SK-N-SH (cell line): ENCODE measurements at regions not wholly inside any gene's neighbourhood (a gene's known extent, or its start where the extent isn't known, plus 50 kb on each side); places are given as distances from the start of the nearest gene placed in this dataset.
"Not testable (repeated sequence)": the region's sequence is repeated elsewhere in the genome, so short reads cannot be mapped to it uniquely, and the experiment has no call there.

Experiments
- CTCF ChIA-PET: fragments of 300-600, 350-600 bp; formaldehyde crosslinking; extraction: SDS; loops from one replicate; lab custom pipeline; 2021; lab: Yijun Ruan, JAX
- POLR2A ChIA-PET: fragments of 350-600 bp; sonication (Branson Sonifier 250); formaldehyde crosslinking; extraction: SDS; loops from one replicate; lab custom pipeline; 2020; ENCODE audit warnings: antibody characterized with exemption, inconsistent platforms; lab: Yijun Ruan, JAX
- DNase-seq: peaks from one replicate; pipeline ENCODE4 v3.0.0; 2012
- H2AFZ ChIP-seq: fragments of 200-600 bp; sonication (generic); 2 replicates; pipeline ENCODE4 v1.8.1; 2016; ENCODE audit warnings: antibody characterized with exemption, mild to moderate bottlenecking, low read depth
- H3F3A ChIP-seq: fragments of 200-600 bp; sonication (generic); replicated peaks from 2 replicates; pipeline ENCODE3; 2016; ENCODE audit warnings: antibody characterized with exemption, mild to moderate bottlenecking; ENCODE audit not compliant: insufficient read depth
- H3K27ac ChIP-seq, 2 experiments: fragments of 200-500 bp in 1 of 2; fragments of 200-600 bp in 1 of 2; sonication (Bioruptor generic) in 1 of 2; sonication (generic), shearing (Covaris generic) in 1 of 2; 2 replicates each; pipeline versions ENCODE4 v1.5.1 to v1.6.1; 2014 to 2016; ENCODE audit warnings: low read depth in 2 of 2, inconsistent platforms in 1 of 2, low read length in 1 of 2, mild to moderate bottlenecking in 1 of 2, mixed read lengths in 1 of 2
- H3K27me3 ChIP-seq: fragments of 200-600 bp; sonication (generic), shearing (Covaris generic); 2 replicates; pipeline ENCODE4 v1.6.1; 2016; ENCODE audit warnings: mixed run types; ENCODE audit not compliant: insufficient read depth
- H3K36me3 ChIP-seq, 2 experiments: fragments of 200-500 bp in 1 of 2; fragments of 200-600 bp in 1 of 2; sonication (Bioruptor generic) in 1 of 2; sonication (generic) in 1 of 2; replicated peaks in 1 of 2; 2 replicates each; pipeline versions ENCODE3 to v1.5.1; 2014 to 2016; ENCODE audit warnings: low read length in 1 of 2, mild to moderate bottlenecking in 1 of 2; ENCODE audit not compliant: insufficient read depth in 2 of 2, control insufficient read depth in 1 of 2
- H3K4me1 ChIP-seq, 2 experiments: fragments of 200-500 bp in 1 of 2; fragments of 200-600 bp in 1 of 2; sonication (Bioruptor generic) in 1 of 2; sonication (generic), shearing (Covaris generic) in 1 of 2; 2 replicates each; pipeline versions ENCODE4 v1.5.1 to v1.6.1; 2014 to 2016; ENCODE audit warnings: low read depth in 1 of 2, low read length in 1 of 2, mixed run types in 1 of 2; ENCODE audit not compliant: insufficient read depth in 2 of 2, control insufficient read depth in 1 of 2
- H3K4me2 ChIP-seq: fragments of 200-600 bp; sonication (generic), shearing (Covaris generic); 2 replicates; pipeline ENCODE4 v1.6.1; 2017; ENCODE audit warnings: mixed run types
- H3K4me3 ChIP-seq, 2 experiments: fragments of 200-500 bp in 1 of 2; fragments of 200-600 bp in 1 of 2; sonication (Bioruptor generic) in 1 of 2; sonication (generic), shearing (Covaris generic) in 1 of 2; 2 replicates each; pipeline versions ENCODE4 v1.5.1 to v1.8.1; 2014 to 2016; ENCODE audit warnings: low read depth in 2 of 2, inconsistent platforms in 1 of 2, low read length in 1 of 2, mild to moderate bottlenecking in 1 of 2, mixed read lengths in 1 of 2, moderate library complexity in 1 of 2
- H3K79me2 ChIP-seq: fragments of 200-600 bp; sonication (generic); 2 replicates; pipeline ENCODE4 v1.8.1; 2017; ENCODE audit warnings: mild to moderate bottlenecking; ENCODE audit not compliant: insufficient read depth
- H3K9ac ChIP-seq: fragments of 200-600 bp; sonication (generic); 2 replicates; pipeline ENCODE4 v1.6.1; 2017; ENCODE audit warnings: mixed run types
- H3K9me2 ChIP-seq: fragments of 200-600 bp; sonication (generic); 2 replicates; pipeline ENCODE4 v1.6.1; 2017; ENCODE audit warnings: mixed run types
- H3K9me3 ChIP-seq: fragments of 200-600 bp; sonication (generic); 2 replicates; pipeline ENCODE4 v1.6.1; 2017; ENCODE audit warnings: mixed run types, mild to moderate bottlenecking, moderate library complexity
- H4K20me1 ChIP-seq: fragments of 200-600 bp; sonication (generic); 2 replicates; pipeline ENCODE4 v1.6.1; 2017; ENCODE audit warnings: mild to moderate bottlenecking, mixed run types; ENCODE audit not compliant: insufficient read depth
- CHD2 ChIP-seq: fragments of 150-350 bp; IDR thresholded peaks from 2 replicates; pipeline ENCODE4 v1.6.1; 2018; ENCODE audit warnings: low read length; ENCODE audit not compliant: partially characterized antibody
- FOXM1 ChIP-seq: IDR thresholded peaks from 2 replicates; pipeline ENCODE4 v1.4.0; 2012; ENCODE audit warnings: low read depth, mild to moderate bottlenecking
- GABPA ChIP-seq: IDR thresholded peaks from 2 replicates; pipeline ENCODE4 v1.4.0; 2012; ENCODE audit warnings: low read depth, mild to moderate bottlenecking
- GATA2 ChIP-seq: sonication (generic); formaldehyde crosslinking; IDR thresholded peaks from 2 replicates; pipeline ENCODE4 v1.5.0; 2020; ENCODE audit warnings: mild to moderate bottlenecking, missing genetic modification reagents
- JUND ChIP-seq: IDR thresholded peaks from 2 replicates; pipeline ENCODE4 v1.4.0; 2012
- MEF2A ChIP-seq: IDR thresholded peaks from 2 replicates; pipeline ENCODE4 v1.4.0; 2012; ENCODE audit warnings: low read depth, borderline replicate concordance
- NRF1 ChIP-seq: IDR thresholded peaks from 2 replicates; pipeline ENCODE4 v1.6.1; 2012; ENCODE audit warnings: low read depth, mild to moderate bottlenecking, low read length
- RAD21 ChIP-seq: IDR thresholded peaks from 2 replicates; pipeline ENCODE4 v1.6.1; 2012; ENCODE audit warnings: mild to moderate bottlenecking, low read length
- RXRA ChIP-seq: IDR thresholded peaks from 2 replicates; pipeline ENCODE4 v1.4.0; 2012; ENCODE audit warnings: low read depth, mild to moderate bottlenecking, borderline replicate concordance
- SIN3A ChIP-seq: IDR thresholded peaks from 2 replicates; pipeline ENCODE4 v1.6.1; 2012; ENCODE audit warnings: low read depth, mild to moderate bottlenecking, low read length, moderate library complexity, borderline replicate concordance
- TAF1 ChIP-seq: IDR thresholded peaks from 2 replicates; pipeline ENCODE4 v1.6.1; 2012; ENCODE audit warnings: low read depth, mild to moderate bottlenecking, low read length, moderate library complexity, borderline replicate concordance
- TCF12 ChIP-seq: IDR thresholded peaks from 2 replicates; pipeline ENCODE4 v1.4.0; 2012
- TEAD4 ChIP-seq: IDR thresholded peaks from 2 replicates; pipeline ENCODE4 v1.4.0; 2012; ENCODE audit warnings: mild to moderate bottlenecking, borderline replicate concordance; ENCODE audit not compliant: insufficient read depth
- YY1 ChIP-seq: IDR thresholded peaks from 2 replicates; pipeline ENCODE4 v1.4.0; 2012; ENCODE audit warnings: low read depth, mild to moderate bottlenecking
- WGBS: methylation state at CpG from one replicate; pipeline ENCODE4 v1.1.6; 2017; ENCODE audit warnings: low lambda C conversion rate; 5-methylcytosine and 5-hydroxymethylcytosine counted together
- TF ChIP-seq, protein P1 (sequence below): fragments of 200-600 bp; sonication (generic); IDR thresholded peaks from 2 replicates; pipeline ENCODE4 v1.6.1; 2017; ENCODE audit warnings: antibody characterized with exemption, mild to moderate bottlenecking, moderate library complexity
- TF ChIP-seq, protein P2 (sequence below): fragments of 150-350 bp; IDR thresholded peaks from 2 replicates; pipeline ENCODE4 v1.6.1; 2017; ENCODE audit warnings: antibody characterized with exemption, low read length, low read depth, borderline replicate concordance
- TF ChIP-seq, protein P3 (sequence below): fragments of 150-350 bp; IDR thresholded peaks from 2 replicates; pipeline ENCODE4 v1.6.1; 2016; ENCODE audit warnings: mild to moderate bottlenecking, low read depth, low read length
- TF ChIP-seq, protein P4 (sequence below): IDR thresholded peaks from 2 replicates; pipeline ENCODE4 v1.4.0; 2012; ENCODE audit warnings: low read depth, borderline replicate concordance
- TF ChIP-seq, protein P5 (sequence below): IDR thresholded peaks from 2 replicates; pipeline ENCODE4 v1.6.1; 2012; ENCODE audit warnings: mild to moderate bottlenecking, low read depth, low read length, moderate library complexity

DNA sequence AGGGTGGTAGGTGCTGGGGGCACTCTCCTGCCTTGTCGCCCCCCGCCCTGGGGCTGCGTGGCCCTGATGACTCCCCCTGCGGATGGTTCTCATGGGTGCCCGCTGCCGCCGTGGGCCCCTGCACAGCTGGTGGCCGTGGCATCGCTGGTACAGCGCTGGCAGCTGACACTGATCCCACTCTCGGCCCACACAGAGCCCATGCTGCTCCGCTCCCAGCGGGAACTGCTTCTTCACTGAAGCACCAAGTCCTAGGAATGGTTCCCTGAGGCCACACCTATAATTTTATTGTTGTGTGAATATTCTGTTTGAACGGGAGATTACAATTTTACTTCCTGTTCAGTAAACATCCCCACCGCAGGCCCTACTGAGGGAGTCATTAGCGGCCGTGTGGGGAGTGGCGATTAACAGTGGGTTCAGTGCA lies 138.6 kb upstream of the NKX1-1 start (continued):
- TF ChIP-seq, protein P1, sequence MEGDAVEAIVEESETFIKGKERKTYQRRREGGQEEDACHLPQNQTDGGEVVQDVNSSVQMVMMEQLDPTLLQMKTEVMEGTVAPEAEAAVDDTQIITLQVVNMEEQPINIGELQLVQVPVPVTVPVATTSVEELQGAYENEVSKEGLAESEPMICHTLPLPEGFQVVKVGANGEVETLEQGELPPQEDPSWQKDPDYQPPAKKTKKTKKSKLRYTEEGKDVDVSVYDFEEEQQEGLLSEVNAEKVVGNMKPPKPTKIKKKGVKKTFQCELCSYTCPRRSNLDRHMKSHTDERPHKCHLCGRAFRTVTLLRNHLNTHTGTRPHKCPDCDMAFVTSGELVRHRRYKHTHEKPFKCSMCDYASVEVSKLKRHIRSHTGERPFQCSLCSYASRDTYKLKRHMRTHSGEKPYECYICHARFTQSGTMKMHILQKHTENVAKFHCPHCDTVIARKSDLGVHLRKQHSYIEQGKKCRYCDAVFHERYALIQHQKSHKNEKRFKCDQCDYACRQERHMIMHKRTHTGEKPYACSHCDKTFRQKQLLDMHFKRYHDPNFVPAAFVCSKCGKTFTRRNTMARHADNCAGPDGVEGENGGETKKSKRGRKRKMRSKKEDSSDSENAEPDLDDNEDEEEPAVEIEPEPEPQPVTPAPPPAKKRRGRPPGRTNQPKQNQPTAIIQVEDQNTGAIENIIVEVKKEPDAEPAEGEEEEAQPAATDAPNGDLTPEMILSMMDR: no peak
- TF ChIP-seq, protein P2, sequence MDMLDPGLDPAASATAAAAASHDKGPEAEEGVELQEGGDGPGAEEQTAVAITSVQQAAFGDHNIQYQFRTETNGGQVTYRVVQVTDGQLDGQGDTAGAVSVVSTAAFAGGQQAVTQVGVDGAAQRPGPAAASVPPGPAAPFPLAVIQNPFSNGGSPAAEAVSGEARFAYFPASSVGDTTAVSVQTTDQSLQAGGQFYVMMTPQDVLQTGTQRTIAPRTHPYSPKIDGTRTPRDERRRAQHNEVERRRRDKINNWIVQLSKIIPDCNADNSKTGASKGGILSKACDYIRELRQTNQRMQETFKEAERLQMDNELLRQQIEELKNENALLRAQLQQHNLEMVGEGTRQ: no peak
- no peak for TF ChIP-seq GABPA
- TF ChIP-seq, all 33 proteins: peak for 0

DNA sequence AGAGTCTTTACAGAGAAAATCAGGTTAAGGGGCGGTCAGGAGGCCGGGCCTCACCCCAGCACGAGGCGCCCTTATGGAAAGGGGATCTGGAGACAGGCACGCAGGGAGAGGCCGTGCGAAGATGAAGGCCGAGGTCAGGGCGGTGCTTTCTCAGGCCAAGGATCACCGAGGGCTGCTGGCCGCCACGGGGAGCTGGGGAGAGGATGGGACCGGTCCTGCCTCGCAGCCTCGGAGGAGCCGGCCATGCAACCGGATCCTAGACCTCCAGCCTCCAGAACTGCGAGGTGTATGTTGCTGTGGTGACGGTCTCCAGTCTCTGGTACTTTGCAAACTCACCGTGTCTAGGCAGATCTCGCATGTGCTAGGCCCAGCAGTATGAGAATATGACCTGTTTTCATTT lies 138.2 kb upstream of the NKX1-1 start:
- CTCF ChIA-PET: interaction anchor here (1.0 to 1.4 kb wide), 2 partner anchors 85 to 187 kb away, joined by 3 to 4 read pairs; no protein-coding TSS in a partner anchor
- H3K4me3 ChIP-seq, POLR2A ChIA-PET, H3K79me2 ChIP-seq, H3K9me3 ChIP-seq, H3F3A ChIP-seq, H2AFZ ChIP-seq, H3K9me2 ChIP-seq, H3K9ac ChIP-seq, H4K20me1 ChIP-seq, H3K4me1 ChIP-seq, H3K27ac ChIP-seq, H3K36me3 ChIP-seq, H3K4me2 ChIP-seq, DNase-seq: not testable (repeated sequence)
- H3K27me3 ChIP-seq: peaks cover 20% of the 10 kb centered on the region; the same call in 1 of the 2 replicates
- WGBS: 90% methylated on average over 10 of the region's 21 CpGs

DNA sequence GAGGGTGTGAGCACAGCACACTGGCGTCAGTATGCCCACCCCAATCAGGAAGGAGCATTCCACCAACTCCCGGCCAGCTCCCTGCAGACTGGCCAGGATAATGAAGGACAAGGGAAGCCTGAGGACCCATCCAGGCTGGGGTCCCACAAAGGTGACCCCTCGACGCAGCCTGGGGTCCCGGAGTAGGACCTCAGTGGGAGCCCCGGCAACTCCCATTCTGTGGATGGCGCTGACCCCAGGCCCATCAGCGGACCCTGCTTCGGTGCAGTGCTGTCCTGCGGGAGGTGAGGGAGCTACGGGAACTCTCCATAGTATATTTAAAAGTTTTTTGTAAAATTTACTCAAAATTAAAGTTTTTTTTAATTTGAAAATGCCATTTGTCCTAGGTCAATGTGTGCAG lies 137.7 kb upstream of the NKX1-1 start:
- Histone ChIP-seq H3K9me2 (no peaks in the 10 kb centered on the region), H3K4me1 (no peaks in the 10 kb centered on the region), H4K20me1 (no peaks in the 10 kb centered on the region), H3K9ac (no peak overlapping the region), H3K27me3 (peaks cover 22% of the 10 kb centered on the region; the same call in 1 of the 2 replicates), H2AFZ (no peak overlapping the region), H3K4me2 (no peak overlapping the region), H3K9me3 (no peaks in the 10 kb centered on the region), H3K27ac (no peak overlapping the region), H3K79me2 (no peaks in the 10 kb centered on the region), H3K36me3 (no peaks in the 10 kb centered on the region), H3F3A (no peaks in the 10 kb centered on the region), H3K4me3 (no peak overlapping the region)
- no peak for TF ChIP-seq CHD2
- no peak for TF ChIP-seq MEF2A
- TF ChIP-seq YY1: no peak
- TF ChIP-seq FOXM1: no peak
- no peak for TF ChIP-seq JUND
- TF ChIP-seq, protein P3, sequence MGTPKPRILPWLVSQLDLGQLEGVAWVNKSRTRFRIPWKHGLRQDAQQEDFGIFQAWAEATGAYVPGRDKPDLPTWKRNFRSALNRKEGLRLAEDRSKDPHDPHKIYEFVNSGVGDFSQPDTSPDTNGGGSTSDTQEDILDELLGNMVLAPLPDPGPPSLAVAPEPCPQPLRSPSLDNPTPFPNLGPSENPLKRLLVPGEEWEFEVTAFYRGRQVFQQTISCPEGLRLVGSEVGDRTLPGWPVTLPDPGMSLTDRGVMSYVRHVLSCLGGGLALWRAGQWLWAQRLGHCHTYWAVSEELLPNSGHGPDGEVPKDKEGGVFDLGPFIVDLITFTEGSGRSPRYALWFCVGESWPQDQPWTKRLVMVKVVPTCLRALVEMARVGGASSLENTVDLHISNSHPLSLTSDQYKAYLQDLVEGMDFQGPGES: no peak
- no peak for TF ChIP-seq RXRA
- no peak for TF ChIP-seq TEAD4
- TF ChIP-seq RAD21: no peak
- TF ChIP-seq, protein P4, sequence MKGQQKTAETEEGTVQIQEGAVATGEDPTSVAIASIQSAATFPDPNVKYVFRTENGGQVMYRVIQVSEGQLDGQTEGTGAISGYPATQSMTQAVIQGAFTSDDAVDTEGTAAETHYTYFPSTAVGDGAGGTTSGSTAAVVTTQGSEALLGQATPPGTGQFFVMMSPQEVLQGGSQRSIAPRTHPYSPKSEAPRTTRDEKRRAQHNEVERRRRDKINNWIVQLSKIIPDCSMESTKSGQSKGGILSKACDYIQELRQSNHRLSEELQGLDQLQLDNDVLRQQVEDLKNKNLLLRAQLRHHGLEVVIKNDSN: no peak
- TF ChIP-seq NRF1: no peak
- TF ChIP-seq, protein P5, sequence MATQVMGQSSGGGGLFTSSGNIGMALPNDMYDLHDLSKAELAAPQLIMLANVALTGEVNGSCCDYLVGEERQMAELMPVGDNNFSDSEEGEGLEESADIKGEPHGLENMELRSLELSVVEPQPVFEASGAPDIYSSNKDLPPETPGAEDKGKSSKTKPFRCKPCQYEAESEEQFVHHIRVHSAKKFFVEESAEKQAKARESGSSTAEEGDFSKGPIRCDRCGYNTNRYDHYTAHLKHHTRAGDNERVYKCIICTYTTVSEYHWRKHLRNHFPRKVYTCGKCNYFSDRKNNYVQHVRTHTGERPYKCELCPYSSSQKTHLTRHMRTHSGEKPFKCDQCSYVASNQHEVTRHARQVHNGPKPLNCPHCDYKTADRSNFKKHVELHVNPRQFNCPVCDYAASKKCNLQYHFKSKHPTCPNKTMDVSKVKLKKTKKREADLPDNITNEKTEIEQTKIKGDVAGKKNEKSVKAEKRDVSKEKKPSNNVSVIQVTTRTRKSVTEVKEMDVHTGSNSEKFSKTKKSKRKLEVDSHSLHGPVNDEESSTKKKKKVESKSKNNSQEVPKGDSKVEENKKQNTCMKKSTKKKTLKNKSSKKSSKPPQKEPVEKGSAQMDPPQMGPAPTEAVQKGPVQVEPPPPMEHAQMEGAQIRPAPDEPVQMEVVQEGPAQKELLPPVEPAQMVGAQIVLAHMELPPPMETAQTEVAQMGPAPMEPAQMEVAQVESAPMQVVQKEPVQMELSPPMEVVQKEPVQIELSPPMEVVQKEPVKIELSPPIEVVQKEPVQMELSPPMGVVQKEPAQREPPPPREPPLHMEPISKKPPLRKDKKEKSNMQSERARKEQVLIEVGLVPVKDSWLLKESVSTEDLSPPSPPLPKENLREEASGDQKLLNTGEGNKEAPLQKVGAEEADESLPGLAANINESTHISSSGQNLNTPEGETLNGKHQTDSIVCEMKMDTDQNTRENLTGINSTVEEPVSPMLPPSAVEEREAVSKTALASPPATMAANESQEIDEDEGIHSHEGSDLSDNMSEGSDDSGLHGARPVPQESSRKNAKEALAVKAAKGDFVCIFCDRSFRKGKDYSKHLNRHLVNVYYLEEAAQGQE: no peak
- no peak for TF ChIP-seq GATA2 (CRISPR knock-in tag)
- TF ChIP-seq TAF1: no peak
- TF ChIP-seq SIN3A: no peak
- no peak for TF ChIP-seq TCF12
- 84% methylated on average over 5 of the region's 11 CpGs for WGBS
- no peak for DNase-seq
- ChIA-PET CTCF (interaction anchor here (1.0 to 1.4 kb wide), 2 partner anchors 85 to 187 kb away, joined by 3 to 4 read pairs; no protein-coding TSS in a partner anchor), POLR2A (no interaction called here)
